ENCODE measurements at regions not wholly inside any gene's neighbourhood (a gene's known extent, or its start where the extent isn't known, plus 50 kb on each side); places are given as distances from the start of the nearest gene placed in this dataset.
"Not testable (repeated sequence)": the region's sequence is repeated elsewhere in the genome, so short reads cannot be mapped to it uniquely, and the experiment has no call there.

DNA sequence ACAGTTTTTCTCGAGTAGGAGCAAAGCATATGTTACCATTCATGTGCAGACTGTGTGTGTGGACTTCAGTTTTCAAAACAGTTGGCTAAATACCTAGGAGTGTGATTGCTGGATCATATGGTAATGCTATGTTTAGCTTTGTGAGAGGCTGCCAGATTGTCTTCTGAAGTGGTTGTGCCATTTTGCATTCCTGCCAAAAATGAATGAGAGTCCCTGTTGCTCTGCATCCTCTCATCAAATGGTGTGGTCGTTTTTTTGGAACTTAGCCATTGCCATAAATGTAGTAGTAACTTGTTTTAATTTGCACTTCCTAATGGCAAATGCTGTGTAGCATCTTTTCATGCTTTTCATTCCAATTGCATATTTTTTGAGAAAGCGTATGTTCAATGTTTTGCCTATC lies 77.2 kb upstream of the NDN start:
- no peak overlapping the region for H3K9ac ChIP-seq (ENCODE audit: low read length)
- H3K27me3 ChIP-seq (ENCODE audit: low read depth, low read length) = no peaks in the 10 kb centered on the region
- no peaks in the 10 kb centered on the region for H3K9me3 ChIP-seq (ENCODE audit: insufficient read depth, low read length)
- no peaks in the 10 kb centered on the region for H4K20me1 ChIP-seq (ENCODE audit: insufficient read depth, low read length)
- no peaks in the 10 kb centered on the region for H3K36me3 ChIP-seq (replicated peaks; ENCODE audit: low read depth, low read length)
- H2AFZ ChIP-seq (ENCODE audit: low read depth, low read length) = no peak overlapping the region
- no peak overlapping the region for H3K4me2 ChIP-seq (ENCODE audit: low read length)
- no peaks in the 10 kb centered on the region for H3K79me2 ChIP-seq (ENCODE audit: low read length)
- no peak for TF ChIP-seq EZH2phosphoT487 (IDR thresholded peaks at IDR 0.05; ENCODE audit: low read depth)
- TF ChIP-seq, protein P1, sequence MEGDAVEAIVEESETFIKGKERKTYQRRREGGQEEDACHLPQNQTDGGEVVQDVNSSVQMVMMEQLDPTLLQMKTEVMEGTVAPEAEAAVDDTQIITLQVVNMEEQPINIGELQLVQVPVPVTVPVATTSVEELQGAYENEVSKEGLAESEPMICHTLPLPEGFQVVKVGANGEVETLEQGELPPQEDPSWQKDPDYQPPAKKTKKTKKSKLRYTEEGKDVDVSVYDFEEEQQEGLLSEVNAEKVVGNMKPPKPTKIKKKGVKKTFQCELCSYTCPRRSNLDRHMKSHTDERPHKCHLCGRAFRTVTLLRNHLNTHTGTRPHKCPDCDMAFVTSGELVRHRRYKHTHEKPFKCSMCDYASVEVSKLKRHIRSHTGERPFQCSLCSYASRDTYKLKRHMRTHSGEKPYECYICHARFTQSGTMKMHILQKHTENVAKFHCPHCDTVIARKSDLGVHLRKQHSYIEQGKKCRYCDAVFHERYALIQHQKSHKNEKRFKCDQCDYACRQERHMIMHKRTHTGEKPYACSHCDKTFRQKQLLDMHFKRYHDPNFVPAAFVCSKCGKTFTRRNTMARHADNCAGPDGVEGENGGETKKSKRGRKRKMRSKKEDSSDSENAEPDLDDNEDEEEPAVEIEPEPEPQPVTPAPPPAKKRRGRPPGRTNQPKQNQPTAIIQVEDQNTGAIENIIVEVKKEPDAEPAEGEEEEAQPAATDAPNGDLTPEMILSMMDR (IDR thresholded peaks at IDR 0.05; ENCODE audit: low read depth, low read length) = no peak
- H3K4me1 ChIP-seq (ENCODE audit: low read length) = no peaks in the 10 kb centered on the region
- H3K27ac ChIP-seq (ENCODE audit: low read length) = no peak overlapping the region
- no peak overlapping the region for H3K4me3 ChIP-seq (ENCODE audit: low read length)

DNA sequence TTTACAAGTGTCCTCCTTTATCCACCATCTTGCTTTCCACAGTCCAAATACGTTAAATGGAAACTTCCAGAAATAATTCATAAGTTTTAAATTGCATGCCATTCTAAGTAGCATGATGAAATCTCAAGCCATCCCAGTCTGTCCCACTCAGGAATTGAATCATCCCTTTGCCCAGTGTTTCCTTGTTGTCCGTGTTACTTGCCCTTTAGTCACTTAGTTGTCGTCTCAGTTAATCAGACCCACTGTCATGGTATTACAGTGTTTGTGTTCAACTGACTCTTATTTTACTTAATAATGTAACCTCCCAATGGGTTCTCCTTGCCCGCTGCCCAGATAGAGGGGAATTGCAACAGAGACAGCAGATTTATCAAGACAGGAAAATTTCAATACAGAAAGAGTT lies 77.6 kb upstream of the NDN start:
- H3K79me2 ChIP-seq (ENCODE audit: low read length) = no peaks in the 10 kb centered on the region
- no peaks in the 10 kb centered on the region for H3K9me3 ChIP-seq (ENCODE audit: insufficient read depth, low read length)
- H3K4me1 ChIP-seq (ENCODE audit: low read length) = no peaks in the 10 kb centered on the region
- no peaks in the 10 kb centered on the region for H3K27me3 ChIP-seq (ENCODE audit: low read depth, low read length)
- no peak overlapping the region for H3K4me2 ChIP-seq (ENCODE audit: low read length)
- TF ChIP-seq, protein P1 (IDR thresholded peaks at IDR 0.05; ENCODE audit: low read depth, low read length) = no peak
- TF ChIP-seq EZH2phosphoT487 (IDR thresholded peaks at IDR 0.05; ENCODE audit: low read depth) = no peak
- no peak overlapping the region for H2AFZ ChIP-seq (ENCODE audit: low read depth, low read length)
- no peak overlapping the region for H3K4me3 ChIP-seq (ENCODE audit: low read length)
- H3K9ac ChIP-seq (ENCODE audit: low read length) = no peak overlapping the region
- no peaks in the 10 kb centered on the region for H4K20me1 ChIP-seq (ENCODE audit: insufficient read depth, low read length)
- no peaks in the 10 kb centered on the region for H3K36me3 ChIP-seq (replicated peaks; ENCODE audit: low read depth, low read length)
- H3K27ac ChIP-seq (ENCODE audit: low read length) = no peak overlapping the region

GRCh38 chr15:23766779-23767178 lies 79.7 kb upstream of the NDN start:
- not testable (repeated sequence) for H3K27ac ChIP-seq (ENCODE audit: low read length); H3K36me3 ChIP-seq (replicated peaks; ENCODE audit: low read depth, low read length); H4K20me1 ChIP-seq (ENCODE audit: insufficient read depth, low read length); H3K4me2 ChIP-seq (ENCODE audit: low read length); H3K4me1 ChIP-seq (ENCODE audit: low read length); H2AFZ ChIP-seq (ENCODE audit: low read depth, low read length); H3K9ac ChIP-seq (ENCODE audit: low read length); H3K79me2 ChIP-seq (ENCODE audit: low read length); H3K4me3 ChIP-seq (ENCODE audit: low read length); H3K9me3 ChIP-seq (ENCODE audit: insufficient read depth, low read length); H3K27me3 ChIP-seq (ENCODE audit: low read depth, low read length)

- TF ChIP-seq, protein P1 (IDR thresholded peaks at IDR 0.05; ENCODE audit: low read depth, low read length) = no peak
- TF ChIP-seq EZH2phosphoT487 (IDR thresholded peaks at IDR 0.05; ENCODE audit: low read depth) = no peak
- H3K9me3 ChIP-seq (ENCODE audit: insufficient read depth, low read length) = no peaks in the 10 kb centered on the region
- H2AFZ ChIP-seq (ENCODE audit: low read depth, low read length) = no peak overlapping the region
- no peaks in the 10 kb centered on the region for H3K27me3 ChIP-seq (ENCODE audit: low read depth, low read length)
- no peaks in the 10 kb centered on the region for H3K79me2 ChIP-seq (ENCODE audit: low read length)
- H3K9ac ChIP-seq (ENCODE audit: low read length) = no peak overlapping the region
- no peaks in the 10 kb centered on the region for H3K4me1 ChIP-seq (ENCODE audit: low read length)
- no peaks in the 10 kb centered on the region for H3K36me3 ChIP-seq (replicated peaks; ENCODE audit: low read depth, low read length)
- no peak overlapping the region for H3K27ac ChIP-seq (ENCODE audit: low read length)
- no peaks in the 10 kb centered on the region for H4K20me1 ChIP-seq (ENCODE audit: insufficient read depth, low read length)
- no peak overlapping the region for H3K4me2 ChIP-seq (ENCODE audit: low read length)
- no peak overlapping the region for H3K4me3 ChIP-seq (ENCODE audit: low read length)
Observed at GRCh38 chr15:23773093-23773492, 86.0 kb upstream of the NDN start.
